ENCODE measurements at regions not wholly inside any gene's neighbourhood (a gene's known extent, or its start where the extent isn't known, plus 50 kb on each side); places are given as distances from the start of the nearest gene placed in this dataset.

- Histone ChIP-seq H3K4me2 (ENCODE audit: insufficient read depth, low read length) (no peak overlapping the region), H3K4me1 (ENCODE audit: insufficient read depth, low read length) (no peaks in the 10 kb centered on the region), H3K27ac (ENCODE audit: low read length) (no peak overlapping the region), H2AFZ (ENCODE audit: low read depth, low read length) (no peak overlapping the region), H3K36me3 (ENCODE audit: insufficient read depth, low read length) (no peaks in the 10 kb centered on the region), H3K9me3 (ENCODE audit: insufficient read depth, low read length, severe bottlenecking) (no peaks in the 10 kb centered on the region), H3K27me3 (ENCODE audit: insufficient read depth, low read length, poor library complexity) (peaks cover 13% of the 10 kb centered on the region), H3K79me2 (ENCODE audit: insufficient read depth, low read length) (no peaks in the 10 kb centered on the region), H3K4me3 (ENCODE audit: low read depth in 1 of 2, low read length in 2 of 2) (no peak overlapping the region), H4K20me1 (ENCODE audit: insufficient read depth, low read length) (no peaks in the 10 kb centered on the region), H3K9ac (ENCODE audit: low read depth, low read length) (no peak overlapping the region)
- ATAC-seq (ENCODE audit: insufficient read depth, low read depth) (no peak), DNase-seq (no peak)
- no peak for TF ChIP-seq CTCF (IDR thresholded peaks at IDR 0.05; ENCODE audit: borderline replicate concordance, extremely low read depth, low read length, poor library complexity, severe bottlenecking)
- TF ChIP-seq EZH2 (IDR thresholded peaks at IDR 0.05; ENCODE audit: borderline replicate concordance, low read depth, low read length, severe bottlenecking) = no peak
Measured at GRCh38 chr6:150667977-150668716, 68.5 kb downstream of the PLEKHG1 start.

GRCh38 chr6:150668900-150669302 lies 69.2 kb downstream of the PLEKHG1 start:
- no peak overlapping the region for H3K9ac ChIP-seq (ENCODE audit: low read depth, low read length)
- no peaks in the 10 kb centered on the region for H4K20me1 ChIP-seq (ENCODE audit: insufficient read depth, low read length)
- DNase-seq (no peak), ATAC-seq (ENCODE audit: insufficient read depth, low read depth) (no peak)
- TF ChIP-seq CTCF (IDR thresholded peaks at IDR 0.05; ENCODE audit: borderline replicate concordance, extremely low read depth, low read length, poor library complexity, severe bottlenecking) (no peak), EZH2 (IDR thresholded peaks at IDR 0.05; ENCODE audit: borderline replicate concordance, low read depth, low read length, severe bottlenecking) (no peak)
- H3K79me2 ChIP-seq (ENCODE audit: insufficient read depth, low read length) = no peaks in the 10 kb centered on the region
- no peak overlapping the region for H3K4me2 ChIP-seq (ENCODE audit: insufficient read depth, low read length)
- H3K4me3 ChIP-seq (ENCODE audit: low read depth in 1 of 2, low read length in 2 of 2) = no peak overlapping the region
- no peak overlapping the region for H3K27ac ChIP-seq (ENCODE audit: low read length)
- H2AFZ ChIP-seq (ENCODE audit: low read depth, low read length) = no peak overlapping the region
- H3K27me3 ChIP-seq (ENCODE audit: insufficient read depth, low read length, poor library complexity) = peaks cover 13% of the 10 kb centered on the region
- no peaks in the 10 kb centered on the region for H3K4me1 ChIP-seq (ENCODE audit: insufficient read depth, low read length)
- H3K36me3 ChIP-seq (ENCODE audit: insufficient read depth, low read length) = no peaks in the 10 kb centered on the region
- no peaks in the 10 kb centered on the region for H3K9me3 ChIP-seq (ENCODE audit: insufficient read depth, low read length, severe bottlenecking)

- TF ChIP-seq EZH2 (IDR thresholded peaks at IDR 0.05; ENCODE audit: borderline replicate concordance, low read depth, low read length, severe bottlenecking) = no peak
- TF ChIP-seq CTCF (IDR thresholded peaks at IDR 0.05; ENCODE audit: borderline replicate concordance, extremely low read depth, low read length, poor library complexity, severe bottlenecking) = peak; percentile 17
- Histone ChIP-seq H4K20me1 (ENCODE audit: insufficient read depth, low read length) (no peaks in the 10 kb centered on the region), H3K4me1 (ENCODE audit: insufficient read depth, low read length) (no peaks in the 10 kb centered on the region), H3K4me2 (ENCODE audit: insufficient read depth, low read length) (no peak overlapping the region), H3K27ac (ENCODE audit: low read length) (no peak overlapping the region), H3K36me3 (ENCODE audit: insufficient read depth, low read length) (no peaks in the 10 kb centered on the region), H2AFZ (ENCODE audit: low read depth, low read length) (no peak overlapping the region), H3K27me3 (ENCODE audit: insufficient read depth, low read length, poor library complexity) (peaks cover 13% of the 10 kb centered on the region), H3K9ac (ENCODE audit: low read depth, low read length) (no peak overlapping the region), H3K79me2 (ENCODE audit: insufficient read depth, low read length) (no peaks in the 10 kb centered on the region), H3K9me3 (ENCODE audit: insufficient read depth, low read length, severe bottlenecking) (no peaks in the 10 kb centered on the region), H3K4me3 (ENCODE audit: low read depth in 1 of 2, low read length in 2 of 2) (no peak overlapping the region)
- no peak for ATAC-seq (ENCODE audit: insufficient read depth, low read depth)
- DNase-seq = no peak
Measured at GRCh38 chr6:150670311-150670710, 70.6 kb downstream of the PLEKHG1 start.

Measured in DND-41 (cell line).